ENCODE measurements at regions not wholly inside any gene's neighbourhood (a gene's known extent, or its start where the extent isn't known, plus 50 kb on each side); places are given as distances from the start of the nearest gene placed in this dataset.

DNA sequence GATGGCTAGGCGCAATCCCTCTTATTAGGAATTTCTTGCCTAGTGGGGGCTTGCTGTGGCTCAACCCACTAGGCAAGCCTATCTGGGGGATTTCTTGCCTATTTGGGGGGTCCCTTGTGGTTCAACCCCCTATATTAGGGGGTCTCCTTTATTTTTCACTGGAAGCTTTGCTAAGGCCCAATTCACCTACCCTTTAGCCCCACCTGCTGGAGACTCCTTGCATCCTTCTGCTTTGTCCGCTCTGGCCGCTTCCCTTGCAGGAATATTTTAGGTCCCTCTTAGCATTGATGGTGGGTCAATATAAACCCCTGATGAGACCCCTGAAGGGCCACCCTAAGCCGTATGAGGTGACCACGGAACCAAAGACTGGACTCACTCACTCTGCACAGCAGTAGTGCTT is 1552.1 kb downstream of the AACS start:
- Histone ChIP-seq H3K36me3 (ENCODE audit: control insufficient read depth in 1 of 2, insufficient read depth in 2 of 2, low read length in 2 of 2) (no peaks in the 10 kb centered on the region), H3K27ac (ENCODE audit: low read length) (no peak overlapping the region), H3K4me1 (ENCODE audit: control insufficient read depth in 1 of 2, insufficient read depth in 2 of 2, low read length in 2 of 2) (no peaks in the 10 kb centered on the region), H3K9me3 (ENCODE audit: control insufficient read depth in 1 of 2, low read length in 2 of 2) (peaks cover 9 to 24% of the 10 kb centered on the region in 2 donors), H3K27me3 (ENCODE audit: low read depth, low read length) (no peaks in the 10 kb centered on the region), H3K4me3 (ENCODE audit: low read depth in 1 of 2, low read length in 2 of 2) (no peak overlapping the region)

DNA sequence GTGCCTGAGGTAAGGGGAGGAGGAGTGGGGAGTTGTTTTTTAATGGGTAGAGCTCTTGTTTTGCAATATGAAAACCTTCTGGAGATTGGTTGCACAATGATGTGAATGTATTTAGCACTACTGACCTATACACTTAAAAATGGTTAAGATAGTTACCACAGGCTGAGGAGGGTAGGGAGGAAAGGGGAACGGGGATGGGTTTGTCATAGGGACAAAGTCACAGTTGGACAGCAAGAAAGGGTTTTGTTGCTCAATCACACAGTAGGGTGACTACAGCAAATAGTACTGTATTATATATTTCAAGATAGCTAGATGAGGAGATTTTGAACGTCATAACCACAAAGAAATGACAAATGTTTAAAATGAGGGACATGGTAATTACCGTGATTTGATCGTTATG is 1562.4 kb downstream of the AACS start:
- no peaks in the 10 kb centered on the region for H3K36me3 ChIP-seq (ENCODE audit: control insufficient read depth in 1 of 2, insufficient read depth in 2 of 2, low read length in 2 of 2)
- no peaks in the 10 kb centered on the region for H3K4me1 ChIP-seq (ENCODE audit: control insufficient read depth in 1 of 2, insufficient read depth in 2 of 2, low read length in 2 of 2)
- H3K27ac ChIP-seq (ENCODE audit: low read length): no peak overlapping the region
- H3K9me3 ChIP-seq (ENCODE audit: control insufficient read depth in 1 of 2, low read length in 2 of 2): no peaks in the 10 kb centered on the region
- no peak overlapping the region for H3K4me3 ChIP-seq (ENCODE audit: low read depth in 1 of 2, low read length in 2 of 2)
- H3K27me3 ChIP-seq (ENCODE audit: low read depth, low read length): no peaks in the 10 kb centered on the region

DNA sequence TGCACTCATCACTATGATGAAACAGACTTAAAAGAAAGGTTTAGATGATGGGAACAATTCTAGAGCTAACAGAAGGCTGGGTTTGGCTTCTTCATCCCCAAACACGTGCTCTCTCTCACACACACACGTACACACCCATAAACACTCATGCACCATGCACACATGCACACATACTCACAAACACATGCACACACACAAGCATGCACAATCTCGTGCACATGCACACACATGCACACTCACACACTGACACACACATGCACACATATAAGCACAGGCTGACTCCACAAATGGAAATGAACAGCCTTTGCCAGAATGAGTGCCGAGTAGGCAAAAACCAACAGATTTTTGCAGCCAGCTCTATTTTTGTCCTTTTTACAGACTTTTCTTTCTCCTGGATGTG is 1571.6 kb downstream of the AACS start:
- H3K27ac ChIP-seq (ENCODE audit: low read length): no peak overlapping the region
- no peaks in the 10 kb centered on the region for H3K36me3 ChIP-seq (ENCODE audit: control insufficient read depth in 1 of 2, insufficient read depth in 2 of 2, low read length in 2 of 2)
- peaks cover 0 to under 1% of the 10 kb centered on the region in 2 donors for H3K9me3 ChIP-seq (ENCODE audit: control insufficient read depth in 1 of 2, low read length in 2 of 2)
- H3K4me3 ChIP-seq (ENCODE audit: low read depth in 1 of 2, low read length in 2 of 2): no peak overlapping the region
- H3K27me3 ChIP-seq (ENCODE audit: low read depth, low read length): no peaks in the 10 kb centered on the region
- H3K4me1 ChIP-seq (ENCODE audit: control insufficient read depth in 1 of 2, insufficient read depth in 2 of 2, low read length in 2 of 2): no peaks in the 10 kb centered on the region

DNA sequence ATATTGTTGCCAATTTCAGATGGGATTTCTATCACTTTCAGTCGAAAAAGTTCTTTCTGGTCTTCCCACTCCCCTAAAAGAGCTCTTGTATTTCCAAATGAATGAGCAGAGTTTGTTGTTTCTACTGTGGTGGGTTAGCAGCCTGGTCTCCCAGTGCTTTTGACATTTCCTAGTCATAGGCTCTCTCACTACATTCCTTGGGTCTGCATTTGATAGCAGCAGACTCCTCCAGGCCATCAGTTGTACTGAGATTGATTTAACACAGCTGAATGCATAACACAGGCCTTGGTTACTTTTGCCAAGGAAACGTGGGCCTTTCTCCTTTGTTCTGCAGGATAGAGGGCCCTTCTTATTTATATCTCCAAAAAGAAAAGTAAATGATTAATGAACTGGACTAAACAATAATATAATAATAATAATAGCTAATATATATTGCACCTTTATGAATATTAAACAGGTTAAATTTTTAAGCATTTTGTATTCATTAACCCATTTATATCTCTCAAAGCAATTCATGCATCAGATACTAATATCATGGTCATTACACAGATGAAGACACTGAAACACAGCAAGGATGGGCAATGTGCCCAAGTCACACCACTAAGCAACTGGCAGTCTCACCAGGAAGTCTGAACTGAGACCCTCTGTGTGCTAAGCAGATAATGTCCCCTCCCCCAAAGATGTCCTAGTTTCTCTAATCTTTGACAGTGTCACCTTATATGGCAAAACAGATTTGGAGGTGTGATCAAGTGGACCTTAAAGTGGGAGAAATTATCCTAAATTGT is 1579.2 kb downstream of the AACS start:
- no peak overlapping the region for H3K4me3 ChIP-seq (ENCODE audit: low read depth in 1 of 2, low read length in 2 of 2)
- peaks cover 0 to 2% of the 10 kb centered on the region in 2 donors for H3K9me3 ChIP-seq (ENCODE audit: control insufficient read depth in 1 of 2, low read length in 2 of 2)
- H3K27me3 ChIP-seq (ENCODE audit: low read depth, low read length): no peaks in the 10 kb centered on the region
- no peak overlapping the region for H3K27ac ChIP-seq (ENCODE audit: low read length)
- no peaks in the 10 kb centered on the region for H3K4me1 ChIP-seq (ENCODE audit: control insufficient read depth in 1 of 2, insufficient read depth in 2 of 2, low read length in 2 of 2)
- no peaks in the 10 kb centered on the region for H3K36me3 ChIP-seq (ENCODE audit: control insufficient read depth in 1 of 2, insufficient read depth in 2 of 2, low read length in 2 of 2)

GRCh38 chr12:126648074-126648473 is 1582.8 kb downstream of the AACS start:
- no peaks in the 10 kb centered on the region for H3K9me3 ChIP-seq (ENCODE audit: control insufficient read depth in 1 of 2, low read length in 2 of 2)
- H3K36me3 ChIP-seq (ENCODE audit: control insufficient read depth in 1 of 2, insufficient read depth in 2 of 2, low read length in 2 of 2): no peaks in the 10 kb centered on the region
- H3K27ac ChIP-seq (ENCODE audit: low read length): no peak overlapping the region
- no peaks in the 10 kb centered on the region for H3K27me3 ChIP-seq (ENCODE audit: low read depth, low read length)
- no peaks in the 10 kb centered on the region for H3K4me1 ChIP-seq (ENCODE audit: control insufficient read depth in 1 of 2, insufficient read depth in 2 of 2, low read length in 2 of 2)
- H3K4me3 ChIP-seq (ENCODE audit: low read depth in 1 of 2, low read length in 2 of 2): no peak overlapping the region

GRCh38 chr12:126651133-126651532 is 1585.9 kb downstream of the AACS start:
- Histone ChIP-seq H3K4me1 (ENCODE audit: control insufficient read depth in 1 of 2, insufficient read depth in 2 of 2, low read length in 2 of 2) (no peaks in the 10 kb centered on the region), H3K9me3 (ENCODE audit: control insufficient read depth in 1 of 2, low read length in 2 of 2) (no peaks in the 10 kb centered on the region), H3K4me3 (ENCODE audit: low read depth in 1 of 2, low read length in 2 of 2) (no peak overlapping the region), H3K27me3 (ENCODE audit: low read depth, low read length) (no peaks in the 10 kb centered on the region), H3K36me3 (ENCODE audit: control insufficient read depth in 1 of 2, insufficient read depth in 2 of 2, low read length in 2 of 2) (no peaks in the 10 kb centered on the region), H3K27ac (ENCODE audit: low read length) (no peak overlapping the region)

GRCh38 chr12:126663304-126664094 is 1598.3 kb downstream of the AACS start:
- H3K27ac ChIP-seq (ENCODE audit: low read length): no peak overlapping the region
- no peak overlapping the region for H3K4me3 ChIP-seq (ENCODE audit: low read depth in 1 of 2, low read length in 2 of 2)
- H3K9me3 ChIP-seq (ENCODE audit: control insufficient read depth in 1 of 2, low read length in 2 of 2): peaks cover 0 to 2% of the 10 kb centered on the region in 2 donors
- H3K36me3 ChIP-seq (ENCODE audit: control insufficient read depth in 1 of 2, insufficient read depth in 2 of 2, low read length in 2 of 2): peaks cover 0 to 8% of the 10 kb centered on the region in 2 donors
- H3K4me1 ChIP-seq (ENCODE audit: control insufficient read depth in 1 of 2, insufficient read depth in 2 of 2, low read length in 2 of 2): no peaks in the 10 kb centered on the region
- no peaks in the 10 kb centered on the region for H3K27me3 ChIP-seq (ENCODE audit: low read depth, low read length)

- Histone ChIP-seq H3K4me1 (ENCODE audit: control insufficient read depth in 1 of 2, insufficient read depth in 2 of 2, low read length in 2 of 2) (no peaks in the 10 kb centered on the region), H3K36me3 (ENCODE audit: control insufficient read depth in 1 of 2, insufficient read depth in 2 of 2, low read length in 2 of 2) (peaks cover 0 to 11% of the 10 kb centered on the region in 2 donors), H3K9me3 (ENCODE audit: control insufficient read depth in 1 of 2, low read length in 2 of 2) (peaks cover 0 to 2% of the 10 kb centered on the region in 2 donors), H3K27ac (ENCODE audit: low read length) (no peak overlapping the region), H3K4me3 (ENCODE audit: low read depth in 1 of 2, low read length in 2 of 2) (no peak overlapping the region), H3K27me3 (ENCODE audit: low read depth, low read length) (no peaks in the 10 kb centered on the region)
These were observed 1599.6 kb upstream of the TMEM132C start for GRCh38 chr12:126667339-126667738.

DNA sequence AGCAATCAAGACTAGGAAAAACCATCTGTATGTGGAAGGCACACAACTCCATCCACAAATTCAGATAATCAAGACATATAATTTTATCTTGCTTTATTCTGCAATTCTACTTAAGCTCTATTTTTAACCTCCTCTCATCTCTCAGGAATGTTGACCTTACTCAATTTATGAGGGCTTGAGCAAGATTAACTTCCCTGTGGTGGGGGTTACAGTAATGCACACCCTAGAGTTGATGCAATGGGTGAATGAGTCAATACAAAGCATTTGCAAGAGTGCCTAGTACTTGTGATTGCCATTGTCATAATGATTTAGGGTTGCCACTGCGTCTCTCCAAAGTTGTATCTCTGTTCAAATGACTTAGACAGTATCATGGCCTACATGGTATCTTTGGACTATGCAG is 1598.4 kb upstream of the TMEM132C start:
- Histone ChIP-seq H3K4me1 (ENCODE audit: control insufficient read depth in 1 of 2, insufficient read depth in 2 of 2, low read length in 2 of 2) (no peaks in the 10 kb centered on the region), H3K27ac (ENCODE audit: low read length) (no peak overlapping the region), H3K9me3 (ENCODE audit: control insufficient read depth in 1 of 2, low read length in 2 of 2) (peaks cover 0 to 2% of the 10 kb centered on the region in 2 donors), H3K27me3 (ENCODE audit: low read depth, low read length) (no peaks in the 10 kb centered on the region), H3K4me3 (ENCODE audit: low read depth in 1 of 2, low read length in 2 of 2) (no peak overlapping the region), H3K36me3 (ENCODE audit: control insufficient read depth in 1 of 2, insufficient read depth in 2 of 2, low read length in 2 of 2) (peaks cover 0 to 11% of the 10 kb centered on the region in 2 donors)

GRCh38 chr12:126668961-126669360 is 1598.0 kb upstream of the TMEM132C start:
- Histone ChIP-seq H3K27me3 (ENCODE audit: low read depth, low read length) (no peaks in the 10 kb centered on the region), H3K27ac (ENCODE audit: low read length) (no peak overlapping the region), H3K4me3 (ENCODE audit: low read depth in 1 of 2, low read length in 2 of 2) (no peak overlapping the region), H3K36me3 (ENCODE audit: control insufficient read depth in 1 of 2, insufficient read depth in 2 of 2, low read length in 2 of 2) (peaks cover 0 to 11% of the 10 kb centered on the region in 2 donors), H3K9me3 (ENCODE audit: control insufficient read depth in 1 of 2, low read length in 2 of 2) (peaks cover 0 to 2% of the 10 kb centered on the region in 2 donors), H3K4me1 (ENCODE audit: control insufficient read depth in 1 of 2, insufficient read depth in 2 of 2, low read length in 2 of 2) (no peaks in the 10 kb centered on the region)

DNA sequence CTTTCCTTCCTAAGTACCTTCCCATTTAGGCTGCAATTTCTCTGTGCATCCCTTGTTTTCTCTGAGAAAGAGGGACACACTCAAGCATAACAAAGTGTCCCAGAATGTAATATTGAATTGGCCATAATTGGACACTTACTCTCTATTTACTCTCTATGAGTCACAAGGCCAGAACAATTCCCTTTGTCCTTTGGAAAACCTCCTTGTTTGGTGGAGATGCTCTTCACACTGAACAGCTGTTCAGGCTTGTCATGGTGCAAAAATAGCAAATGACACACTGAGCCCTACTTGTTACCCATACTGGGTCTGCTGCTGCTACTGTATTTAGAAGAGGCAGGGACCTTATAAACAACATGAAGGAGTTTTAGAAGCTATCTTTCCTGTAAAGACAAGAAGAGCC is 1590.5 kb upstream of the TMEM132C start:
- Histone ChIP-seq H3K36me3 (ENCODE audit: control insufficient read depth in 1 of 2, insufficient read depth in 2 of 2, low read length in 2 of 2) (no peaks in the 10 kb centered on the region), H3K27ac (ENCODE audit: low read length) (no peak overlapping the region), H3K4me1 (ENCODE audit: control insufficient read depth in 1 of 2, insufficient read depth in 2 of 2, low read length in 2 of 2) (no peaks in the 10 kb centered on the region), H3K27me3 (ENCODE audit: low read depth, low read length) (no peaks in the 10 kb centered on the region), H3K4me3 (ENCODE audit: low read depth in 1 of 2, low read length in 2 of 2) (no peak overlapping the region), H3K9me3 (ENCODE audit: control insufficient read depth in 1 of 2, low read length in 2 of 2) (peaks cover 0 to 2% of the 10 kb centered on the region in 2 donors)

Measured in muscle layer of duodenum (tissue), 2 donors.